IPS-NIHi7 (cell line): ENCODE measurements at regions not wholly inside any gene's neighbourhood (a gene's known extent, or its start where the extent isn't known, plus 50 kb on each side); places are given as distances from the start of the nearest gene placed in this dataset.

Experiments
- DNase-seq: peaks from one replicate; pipeline ENCODE4 v3.0.0; 2012; ENCODE audit warnings: mixed read lengths; ENCODE audit errors: extremely low spot score

- no peak for DNase-seq
These were observed 111.0 kb downstream of the IRX5 start for GRCh38 chr16:55041540-55042234.

- DNase-seq: no peak
These were observed 112.1 kb downstream of the IRX5 start for GRCh38 chr16:55042556-55043432.

GRCh38 chr16:55043499-55043898, 112.8 kb downstream of the IRX5 start:
- peak; percentile 44 for DNase-seq

- no peak for DNase-seq
These were observed 113.7 kb downstream of the IRX5 start for GRCh38 chr16:55044201-55044975.

- no peak for DNase-seq
These were observed 114.7 kb downstream of the IRX5 start for GRCh38 chr16:55045329-55045728.

GRCh38 chr16:55045756-55046460, 115.2 kb downstream of the IRX5 start:
- DNase-seq: no peak

GRCh38 chr16:55046513-55046912, 115.8 kb downstream of the IRX5 start:
- DNase-seq: no peak

- no peak for DNase-seq
These were observed 116.3 kb downstream of the IRX5 start for GRCh38 chr16:55046916-55047315.

- no peak for DNase-seq
These were observed 116.7 kb downstream of the IRX5 start for GRCh38 chr16:55047331-55047730.

- no peak for DNase-seq
These were observed 117.3 kb downstream of the IRX5 start for GRCh38 chr16:55047903-55048497.

- peak; percentile 40 for DNase-seq
These were observed 118.1 kb downstream of the IRX5 start for GRCh38 chr16:55048745-55049144.

- DNase-seq: no peak
These were observed 121.1 kb downstream of the IRX5 start for GRCh38 chr16:55051571-55052347.

- no peak for DNase-seq
These were observed 121.7 kb downstream of the IRX5 start for GRCh38 chr16:55052348-55052734.

GRCh38 chr16:55052741-55053415, 122.2 kb downstream of the IRX5 start:
- no peak for DNase-seq

- DNase-seq: peak; percentile 49
These were observed 124.6 kb downstream of the IRX5 start for GRCh38 chr16:55055262-55055661.

GRCh38 chr16:55056585-55057401, 126.1 kb downstream of the IRX5 start:
- DNase-seq: peak; percentile 64

- DNase-seq: no peak
These were observed 127.2 kb downstream of the IRX5 start for GRCh38 chr16:55057866-55058265.

- DNase-seq: no peak
These were observed 127.9 kb downstream of the IRX5 start for GRCh38 chr16:55058576-55058975.

GRCh38 chr16:55059146-55059545, 128.5 kb downstream of the IRX5 start:
- DNase-seq: no peak
